DMS153 treated with DMSO at 0.1 percent for 48 hours (cell line): ENCODE measurements at regions not wholly inside any gene's neighbourhood (a gene's known extent, or its start where the extent isn't known, plus 50 kb on each side); places are given as distances from the start of the nearest gene placed in this dataset.

ENCODE experiments used
- DNase-seq: peaks from one replicate; lab custom pipeline; 2025; ENCODE audit not compliant: unreplicated experiment; lab: John Stamatoyannopoulos, UW

DNA sequence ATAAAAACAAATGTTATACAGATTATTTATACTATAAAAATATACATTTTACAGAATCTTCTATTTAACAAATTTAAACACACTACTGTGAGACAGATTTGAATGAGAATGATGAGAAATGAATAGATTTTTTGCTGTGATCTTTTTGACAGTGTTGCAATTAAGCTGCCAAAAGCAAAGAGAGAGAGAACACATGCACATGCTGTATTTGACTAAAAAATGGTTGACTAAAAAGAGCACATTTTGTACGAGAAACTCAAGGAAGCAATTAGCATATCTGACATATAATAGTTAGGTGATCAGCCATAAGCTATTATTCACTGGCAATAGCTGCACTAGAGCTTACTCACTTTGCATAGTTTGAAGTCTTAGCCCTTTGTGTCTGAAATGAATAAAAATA is 115.8 kb downstream of the SYT10 start:
- no peak for DNase-seq

- DNase-seq = no peak
Measured at GRCh38 chr12:33322519-33322918, 117.1 kb downstream of the SYT10 start.

- no peak for DNase-seq
Measured at GRCh38 chr12:33317746-33318145, 121.9 kb downstream of the SYT10 start.

GRCh38 chr12:33314223-33314622 is 125.4 kb downstream of the SYT10 start:
- no peak for DNase-seq

DNA sequence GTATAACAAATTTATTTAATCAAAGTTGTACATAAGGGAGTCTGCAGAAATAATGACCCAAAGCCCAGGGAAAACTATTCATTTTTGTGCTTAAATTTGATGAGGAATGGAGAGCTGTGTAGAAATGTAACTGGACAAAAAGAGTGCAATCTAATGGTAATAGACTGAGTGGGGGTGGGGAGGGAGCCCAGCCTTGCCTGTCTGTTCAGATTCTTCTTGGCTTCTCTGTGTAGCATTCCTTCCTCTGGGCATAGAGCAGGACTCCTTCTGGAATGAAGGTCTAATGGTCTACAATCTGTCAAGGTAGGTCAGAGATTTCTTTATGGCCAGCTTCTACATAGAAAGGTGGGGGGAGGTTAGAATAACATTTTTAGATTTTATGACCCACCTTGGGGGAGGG is 126.1 kb downstream of the SYT10 start:
- DNase-seq = no peak

DNA sequence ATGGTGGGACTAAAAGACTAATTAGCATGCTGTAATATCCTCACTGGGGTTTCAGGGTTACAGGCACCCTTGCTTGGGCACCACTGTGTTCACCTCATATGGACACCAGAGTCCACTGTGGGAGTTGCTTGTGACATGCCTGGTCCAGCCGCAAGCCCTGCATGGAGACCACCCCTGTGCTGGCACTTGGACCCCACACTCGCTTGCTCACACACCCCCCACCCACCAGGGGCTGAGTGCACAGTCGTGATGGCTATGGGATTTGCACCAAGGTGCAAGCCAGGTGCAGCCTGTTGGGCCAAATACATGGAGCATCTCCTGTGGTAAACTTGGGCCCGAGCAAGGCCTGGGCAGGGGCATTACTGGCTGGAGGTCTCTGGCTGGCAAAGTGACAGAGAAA is 129.1 kb downstream of the SYT10 start:
- no peak for DNase-seq

- no peak for DNase-seq
Measured at GRCh38 chr12:33304176-33304575, 135.4 kb downstream of the SYT10 start.

- no peak for DNase-seq
Measured at GRCh38 chr12:33296529-33296928, 143.1 kb downstream of the SYT10 start.

- no peak for DNase-seq
Measured at GRCh38 chr12:33290703-33291102, 148.9 kb downstream of the SYT10 start.

DNA sequence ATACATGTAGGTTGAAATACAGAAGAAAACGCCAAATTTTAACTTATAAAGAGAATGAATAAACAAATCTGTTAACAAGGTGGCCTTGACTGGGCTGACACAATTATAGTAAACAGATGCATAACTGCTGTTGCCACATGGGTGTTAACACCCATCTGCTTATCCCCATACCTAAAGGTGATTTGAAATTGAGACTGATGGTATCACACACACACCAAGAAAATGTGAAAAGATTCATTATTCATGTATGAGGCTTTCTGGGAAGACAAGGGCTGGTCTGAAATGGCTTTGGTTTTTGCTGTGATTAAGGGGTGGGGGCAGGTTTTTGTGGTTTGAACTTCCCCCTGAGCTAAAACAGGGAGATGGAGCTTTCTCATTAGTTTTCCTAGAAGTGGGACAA is 156.6 kb downstream of the SYT10 start:
- no peak for DNase-seq

DNA sequence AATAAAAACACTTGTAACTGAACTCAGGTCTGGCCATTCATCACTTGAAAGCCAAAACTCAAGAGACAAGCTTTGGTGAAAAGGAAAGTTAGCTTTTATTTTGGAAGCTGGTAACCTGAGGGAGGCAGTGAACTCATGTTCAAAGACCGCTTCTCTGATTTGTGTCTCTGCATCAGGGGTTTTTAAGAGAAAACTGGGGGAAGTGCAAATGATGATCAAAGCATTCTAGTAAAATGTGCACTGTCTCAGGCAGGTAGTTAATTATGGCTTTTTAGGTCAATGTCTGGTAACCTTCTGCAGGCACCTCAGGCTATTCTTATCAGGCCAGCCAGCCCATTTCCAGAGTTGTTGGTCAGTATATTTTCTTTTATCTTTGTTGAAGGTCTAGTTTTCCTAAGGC is 162.2 kb downstream of the SYT10 start:
- DNase-seq = no peak

- no peak for DNase-seq
Measured at GRCh38 chr12:33267641-33268040, 172.0 kb downstream of the SYT10 start.

- peak; percentile 16 for DNase-seq
Measured at GRCh38 chr12:33265900-33266299, 173.7 kb downstream of the SYT10 start.

GRCh38 chr12:33265033-33265731 is 174.4 kb downstream of the SYT10 start:
- no peak for DNase-seq

GRCh38 chr12:33253178-33253577 is 186.4 kb downstream of the SYT10 start:
- no peak for DNase-seq

DNA sequence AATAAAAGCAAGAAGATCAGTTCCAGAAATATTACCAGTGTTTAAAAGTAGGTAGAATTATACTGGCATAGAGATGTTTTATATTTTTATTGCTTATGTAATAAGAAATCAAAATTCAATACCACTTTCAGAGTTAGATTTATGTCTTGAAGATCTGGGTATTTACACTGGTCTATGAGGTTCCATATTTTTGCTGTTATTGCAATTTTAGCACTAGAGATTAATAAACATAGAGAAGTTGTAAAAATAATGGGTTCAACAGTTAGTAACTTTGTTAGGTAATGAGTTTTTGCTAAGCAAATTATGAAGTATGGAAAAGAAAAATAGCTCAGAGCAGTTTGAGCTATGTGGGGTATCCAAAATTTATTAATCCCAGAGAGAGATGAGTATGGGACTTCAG is 188.1 kb downstream of the SYT10 start:
- no peak for DNase-seq

DNA sequence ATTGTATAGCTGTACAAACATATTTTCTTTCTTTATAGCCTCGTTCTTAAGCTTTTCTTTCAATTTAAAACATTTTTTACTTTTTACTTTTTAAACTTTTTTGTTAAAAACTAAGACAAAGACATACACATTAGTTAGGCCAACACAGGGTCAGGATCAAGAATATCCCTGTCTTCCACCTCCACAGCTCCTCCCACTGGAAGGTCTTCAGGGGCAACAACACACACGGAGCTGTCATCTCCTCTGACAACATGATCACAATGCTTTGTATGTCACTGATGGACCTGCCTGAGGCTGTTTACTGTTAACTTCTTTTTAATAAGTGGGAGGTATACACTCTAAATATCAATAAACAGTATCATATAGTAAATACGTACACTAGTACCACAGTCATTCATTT is 191.3 kb downstream of the SYT10 start:
- no peak for DNase-seq

- DNase-seq = no peak
Measured at GRCh38 chr12:33247625-33248024, 192.0 kb downstream of the SYT10 start.

- DNase-seq = no peak
Measured at GRCh38 chr12:33245434-33245833, 194.2 kb downstream of the SYT10 start.

GRCh38 chr12:33226671-33227070 is 212.9 kb downstream of the SYT10 start:
- DNase-seq = no peak

DNA sequence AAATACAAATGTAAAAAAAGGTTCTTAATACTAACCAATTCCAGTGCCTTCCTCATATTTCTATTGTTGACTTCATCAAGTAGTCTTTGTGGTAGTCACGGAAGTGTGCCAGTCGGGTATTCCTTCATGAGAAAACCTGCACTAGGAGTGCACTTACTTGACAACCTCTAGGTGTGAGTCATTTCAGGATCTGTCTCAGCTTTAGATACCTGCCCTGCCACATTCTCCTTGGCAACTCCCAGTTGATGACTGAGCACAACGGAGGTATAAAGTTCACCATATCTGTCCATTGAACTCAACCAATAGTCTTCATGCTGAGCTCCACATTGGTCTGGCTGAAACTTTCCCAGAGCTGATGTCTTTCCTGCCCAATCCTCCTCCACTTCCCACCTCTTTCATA is 215.7 kb downstream of the SYT10 start:
- no peak for DNase-seq

GRCh38 chr12:33222357-33222756 is 217.3 kb downstream of the SYT10 start:
- no peak for DNase-seq

GRCh38 chr12:33205981-33206380 is 233.6 kb downstream of the SYT10 start:
- DNase-seq = no peak
